ENCODE measurements at regions not wholly inside any gene's neighbourhood (a gene's known extent, or its start where the extent isn't known, plus 50 kb on each side); places are given as distances from the start of the nearest gene placed in this dataset.

GRCh38 chr17:63331301-63332061 is 114.6 kb downstream of the CYB561 start:
- TF ChIP-seq CTCF (IDR thresholded peaks at IDR 0.05): no peak
- Histone ChIP-seq H3K36me3 (no peaks in the 10 kb centered on the region), H3K9me3 (no peaks in the 10 kb centered on the region), H3K27me3 (no peaks in the 10 kb centered on the region), H3K27ac (no peak overlapping the region), H3K4me1 (peaks cover 0 to 18% (median 7%) of the 10 kb centered on the region in 4 donors), H3K4me3 (no peak overlapping the region)
- DNase-seq: no peak
- intact Hi-C loops (cut with DNase I; ENCODE audit: low total_unique reads): no loop called here

- H3K27ac ChIP-seq: no peak overlapping the region
- H3K27me3 ChIP-seq: no peaks in the 10 kb centered on the region
- H3K4me1 ChIP-seq: peaks cover 0 to 26% (median 7%) of the 10 kb centered on the region in 4 donors
- H3K36me3 ChIP-seq: no peaks in the 10 kb centered on the region
- H3K4me3 ChIP-seq: no peak overlapping the region
- no peak for TF ChIP-seq CTCF (IDR thresholded peaks at IDR 0.05)
- intact Hi-C loops (cut with DNase I; ENCODE audit: low total_unique reads): no loop called here
- H3K9me3 ChIP-seq: no peaks in the 10 kb centered on the region
- no peak for DNase-seq
Measured at GRCh38 chr17:63332286-63332685, 113.8 kb downstream of the CYB561 start.

- H3K36me3 ChIP-seq: no peaks in the 10 kb centered on the region
- H3K9me3 ChIP-seq: no peaks in the 10 kb centered on the region
- intact Hi-C loops (cut with DNase I; ENCODE audit: low total_unique reads): no loop called here
- DNase-seq: no peak
- H3K4me1 ChIP-seq: peaks cover 0 to 33% (median 7%) of the 10 kb centered on the region in 4 donors
- no peaks in the 10 kb centered on the region for H3K27me3 ChIP-seq
- no peak for TF ChIP-seq CTCF (IDR thresholded peaks at IDR 0.05)
- no peak overlapping the region for H3K4me3 ChIP-seq
- no peak overlapping the region for H3K27ac ChIP-seq
Measured at GRCh38 chr17:63333869-63334268, 112.2 kb downstream of the CYB561 start.

- peak overlapping the region; percentile 33 to 61 for H3K27ac ChIP-seq
- intact Hi-C loops (cut with DNase I; ENCODE audit: low total_unique reads): no loop called here
- H3K4me1 ChIP-seq: peaks cover 0 to 33% (median 7%) of the 10 kb centered on the region in 4 donors
- no peaks in the 10 kb centered on the region for H3K27me3 ChIP-seq
- no peak for TF ChIP-seq CTCF (IDR thresholded peaks at IDR 0.05)
- no peaks in the 10 kb centered on the region for H3K9me3 ChIP-seq
- DNase-seq: no peak
- H3K36me3 ChIP-seq: no peaks in the 10 kb centered on the region
- H3K4me3 ChIP-seq: no peak overlapping the region
Measured at GRCh38 chr17:63335831-63336230, 110.3 kb downstream of the CYB561 start.

GRCh38 chr17:63337579-63337978 is 108.5 kb downstream of the CYB561 start:
- DNase-seq: no peak
- TF ChIP-seq CTCF (IDR thresholded peaks at IDR 0.05): no peak
- intact Hi-C loops (cut with DNase I; ENCODE audit: low total_unique reads): no loop called here
- Histone ChIP-seq H3K27ac (no peak overlapping the region), H3K9me3 (no peaks in the 10 kb centered on the region), H3K4me1 (peaks cover 0 to 33% (median 7%) of the 10 kb centered on the region in 4 donors), H3K27me3 (no peaks in the 10 kb centered on the region), H3K4me3 (no peak overlapping the region), H3K36me3 (no peaks in the 10 kb centered on the region)

Measured in tibial artery (tissue), 4 donors.